ENCODE measurements at regions not wholly inside any gene's neighbourhood (a gene's known extent, or its start where the extent isn't known, plus 50 kb on each side); places are given as distances from the start of the nearest gene placed in this dataset.

DNA sequence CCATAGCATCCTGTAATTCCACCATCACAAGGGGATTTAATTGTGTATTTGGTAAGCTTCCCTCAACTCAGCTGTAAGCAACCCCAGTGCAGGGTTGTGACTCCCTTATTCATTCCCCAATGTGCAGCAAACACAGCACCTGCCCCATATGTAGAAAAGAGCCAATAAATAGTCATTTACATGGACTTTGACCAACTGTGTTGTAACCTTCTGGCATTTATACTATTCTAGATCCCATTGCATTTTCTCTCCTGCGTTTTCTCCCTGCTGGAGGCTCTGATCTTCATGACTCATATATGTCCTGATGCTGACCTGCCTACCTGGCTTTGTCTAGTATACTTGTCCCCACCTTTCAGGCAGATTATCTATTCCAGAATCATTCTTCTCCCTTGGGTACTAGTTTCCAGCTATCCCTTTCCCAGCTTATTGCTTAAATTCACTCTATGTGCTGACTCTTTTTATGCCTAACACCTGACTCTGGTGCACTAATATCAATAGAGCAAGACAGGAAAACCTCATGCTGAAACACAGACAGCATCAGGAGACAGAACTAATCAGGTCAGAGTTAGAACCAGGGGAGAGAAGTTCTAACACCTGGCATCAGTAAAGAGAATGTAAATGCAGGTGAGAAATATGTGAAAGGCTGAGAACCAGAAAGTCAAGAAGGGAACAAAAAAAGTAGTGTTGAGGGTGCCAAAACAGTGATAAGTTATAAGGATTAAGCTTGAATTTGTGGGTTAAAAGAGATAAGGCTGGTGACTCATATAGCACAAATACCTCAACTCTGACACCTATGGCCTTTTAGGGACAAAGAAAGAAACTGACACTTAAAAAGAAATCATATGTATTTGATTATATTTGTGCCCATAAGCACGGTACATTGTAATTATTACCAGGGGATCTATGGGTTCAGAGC is 402.7 kb downstream of the IPMK start:
- no peak for DNase-seq

DNA sequence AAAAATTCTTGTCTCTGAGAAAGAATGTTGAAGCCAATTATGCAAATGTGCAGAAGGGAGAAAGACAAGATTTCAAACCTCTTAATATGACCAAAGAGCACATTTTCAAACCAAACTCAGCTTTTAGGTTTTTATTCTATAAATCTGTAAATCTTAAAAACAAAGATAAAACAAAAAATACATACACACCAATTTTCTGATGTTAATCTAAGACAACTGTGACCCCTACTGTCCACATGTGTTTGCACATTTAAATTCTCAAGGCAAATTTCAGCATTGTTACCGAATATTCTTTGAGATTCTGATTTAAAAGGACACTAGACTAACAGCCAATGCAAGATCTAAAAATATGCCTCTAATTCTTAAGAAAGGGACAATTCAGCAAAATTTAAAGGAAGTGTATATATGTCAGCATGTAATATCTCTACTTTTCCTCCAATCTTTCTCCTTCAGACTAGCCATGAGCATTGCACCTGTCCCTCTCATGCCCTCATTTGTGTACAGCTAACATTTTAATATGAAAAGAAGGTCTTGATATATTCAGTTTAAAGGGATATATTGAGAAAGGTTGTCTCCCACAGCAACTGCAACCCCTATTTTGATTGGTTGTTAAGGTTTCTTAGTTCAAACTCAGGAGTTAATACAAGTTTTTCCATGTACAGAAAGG is 417.9 kb downstream of the IPMK start:
- DNase-seq = no peak

DNA sequence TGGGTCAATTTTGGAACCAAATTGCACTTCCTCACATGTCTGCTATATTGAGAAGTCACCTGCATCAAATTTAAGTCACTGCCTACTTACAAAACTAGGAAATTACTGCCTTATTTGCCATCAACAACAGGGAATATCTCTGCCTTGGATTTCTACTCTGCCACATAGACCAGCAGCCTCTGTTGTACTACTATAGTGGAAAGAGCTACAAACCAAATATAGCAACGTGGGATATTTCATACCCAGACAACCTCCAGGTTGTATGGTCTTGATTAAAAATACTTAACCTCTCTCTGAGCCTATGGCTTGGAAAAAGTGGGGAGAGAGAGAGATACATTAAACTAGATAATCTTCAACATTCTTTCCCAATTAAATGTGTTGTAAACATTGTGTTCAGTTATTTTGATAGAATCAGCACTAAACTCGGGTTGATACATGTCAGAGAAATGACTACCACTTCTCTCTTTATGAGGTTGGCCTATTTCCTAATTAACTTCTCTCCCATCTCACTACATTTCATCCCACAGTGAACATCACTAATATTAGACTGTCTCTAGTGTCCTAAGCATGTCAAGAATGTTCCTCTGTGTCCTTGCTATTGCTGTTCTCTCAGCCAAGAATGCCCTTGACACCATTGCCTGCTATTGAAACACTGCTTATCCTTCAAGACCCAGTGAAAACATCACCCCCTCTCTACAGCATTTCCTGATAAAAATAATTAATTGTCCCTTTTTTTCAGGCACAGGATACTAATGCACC is 421.2 kb downstream of the IPMK start:
- no peak for DNase-seq

DNA sequence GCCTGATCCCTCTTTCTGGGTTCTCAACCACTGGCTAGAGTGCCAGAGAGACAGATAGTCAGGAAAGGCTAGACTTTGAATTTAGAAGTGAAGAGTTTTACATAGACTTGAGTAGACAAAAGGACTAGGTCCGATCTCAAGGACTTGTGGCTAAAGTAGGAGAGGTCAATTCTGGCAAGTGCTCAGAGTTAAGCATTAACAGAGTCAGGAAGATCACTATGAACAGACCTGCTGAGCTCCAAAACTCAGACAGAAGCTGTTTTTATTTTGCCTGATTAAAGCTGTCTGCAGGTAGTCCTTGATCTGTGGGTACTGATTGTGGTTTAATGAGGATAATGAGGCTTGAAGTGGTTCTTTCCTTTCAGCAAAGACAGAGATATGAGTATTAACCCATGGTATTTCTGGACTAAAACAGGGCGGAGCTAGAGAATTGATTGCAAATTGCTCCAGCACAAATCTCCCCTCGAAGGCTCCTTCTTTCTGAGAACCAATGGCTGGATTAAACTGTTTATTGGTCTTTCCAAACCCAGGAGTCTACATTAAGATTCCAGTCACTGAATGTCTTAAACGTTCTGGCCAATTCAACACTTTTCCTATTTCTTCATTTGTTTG is 423.2 kb downstream of the IPMK start:
- DNase-seq = no peak

DNA sequence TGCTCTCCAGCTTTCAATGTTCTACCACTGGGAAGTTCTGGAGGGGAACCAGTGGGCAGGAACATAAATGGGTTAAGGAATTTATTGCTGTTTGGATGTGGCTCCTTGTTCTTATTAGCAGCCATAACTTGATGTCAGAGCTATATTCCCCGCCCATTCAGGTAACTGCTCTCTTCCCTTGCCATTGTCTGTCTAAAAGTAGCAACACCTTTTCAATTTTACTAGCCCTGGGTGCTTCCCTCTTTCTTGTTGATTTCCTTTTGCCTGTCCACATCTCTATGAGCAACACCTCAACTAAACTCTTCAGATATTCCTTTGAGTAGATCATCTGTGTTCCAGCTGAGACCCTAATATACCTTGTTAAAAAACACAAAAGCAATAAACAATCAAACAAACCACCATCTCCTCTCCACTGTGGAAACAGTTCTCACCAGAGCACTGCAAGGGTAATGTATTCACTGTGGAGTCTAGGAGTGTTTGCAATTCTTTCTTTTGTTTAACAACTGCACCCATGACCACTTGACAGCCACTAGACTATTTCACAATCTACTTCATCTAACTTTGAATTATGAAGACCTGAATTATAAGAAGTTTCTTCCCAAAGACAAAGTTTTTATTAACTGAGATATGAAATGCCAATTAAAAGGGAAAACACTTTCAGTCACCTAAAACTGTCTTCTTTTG is 436.7 kb downstream of the IPMK start:
- DNase-seq = no peak

DNA sequence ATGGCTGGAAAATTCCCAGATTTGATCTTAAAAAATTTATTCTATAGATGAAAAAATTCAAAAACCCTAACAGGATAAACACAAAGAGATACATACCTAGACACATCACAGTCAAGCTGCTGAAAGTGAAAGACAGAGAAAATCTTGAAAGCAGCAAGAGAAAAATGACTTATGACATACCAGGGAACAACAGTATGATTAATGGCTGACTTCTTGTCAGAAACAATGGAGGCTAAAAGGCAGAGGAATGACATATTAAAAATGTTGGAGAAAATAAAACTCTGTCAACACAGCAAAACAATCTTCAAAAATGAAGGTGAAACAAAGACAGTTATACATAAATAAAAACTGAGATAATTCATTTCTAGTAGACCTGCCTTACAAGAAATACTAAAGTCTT is 442.7 kb downstream of the IPMK start:
- DNase-seq = no peak

DNA sequence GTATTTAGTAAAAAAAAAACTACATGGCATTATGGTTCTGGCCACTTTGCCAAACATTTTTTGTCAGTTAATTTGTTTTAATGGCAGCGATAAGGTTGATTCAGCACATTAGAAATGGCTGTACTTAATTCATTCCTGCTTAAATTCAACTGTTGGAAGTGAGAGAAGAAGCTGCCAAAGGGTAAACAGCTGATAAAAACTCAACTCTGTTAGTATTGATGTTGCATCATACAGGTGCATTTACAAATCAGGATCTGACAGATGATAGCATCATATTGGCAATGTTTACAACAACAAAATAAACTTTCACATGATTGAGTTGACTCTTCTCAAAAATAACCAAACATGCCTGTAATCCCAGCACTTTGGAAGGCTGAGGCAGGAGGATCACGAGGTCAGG is 444.3 kb downstream of the IPMK start:
- no peak for DNase-seq

DNA sequence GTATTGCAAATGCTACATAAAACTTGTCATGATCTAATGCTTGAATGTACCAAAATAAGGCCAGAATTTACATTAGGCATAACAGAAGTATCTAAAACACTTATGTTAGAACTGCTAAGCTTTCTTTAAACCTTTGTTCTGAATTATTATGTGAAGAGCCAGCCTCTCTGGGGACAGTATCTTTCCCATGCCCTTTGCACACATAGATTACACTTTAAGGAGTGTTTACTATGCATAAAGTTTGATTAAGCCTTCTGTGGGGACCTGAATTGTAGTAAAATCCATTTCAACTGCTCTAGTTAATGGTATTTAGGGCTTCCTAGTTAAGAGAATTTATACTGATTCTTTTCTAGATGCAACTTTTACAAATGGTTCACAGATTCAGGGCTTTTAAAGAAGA is 444.7 kb downstream of the IPMK start:
- no peak for DNase-seq

DNA sequence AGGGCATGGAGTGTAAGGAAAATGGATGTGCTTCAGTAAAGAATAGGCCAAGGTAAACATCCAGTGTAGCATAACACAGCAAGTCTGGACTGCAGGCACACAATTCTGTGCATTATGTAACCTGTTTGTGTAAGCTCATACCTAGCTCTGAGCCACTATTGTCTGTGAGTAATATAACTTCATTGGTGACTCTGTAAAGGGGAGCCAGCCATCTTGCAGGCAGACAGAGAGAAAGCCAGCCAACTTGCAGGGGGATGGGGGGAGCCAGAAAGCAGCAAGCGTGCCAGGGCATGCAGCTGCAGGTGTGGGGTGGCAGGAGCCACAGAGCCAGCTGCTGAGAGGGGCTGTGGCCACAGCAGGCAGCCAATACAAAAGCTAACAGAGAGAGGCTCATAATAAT is 449.2 kb downstream of the IPMK start:
- DNase-seq = no peak

DNA sequence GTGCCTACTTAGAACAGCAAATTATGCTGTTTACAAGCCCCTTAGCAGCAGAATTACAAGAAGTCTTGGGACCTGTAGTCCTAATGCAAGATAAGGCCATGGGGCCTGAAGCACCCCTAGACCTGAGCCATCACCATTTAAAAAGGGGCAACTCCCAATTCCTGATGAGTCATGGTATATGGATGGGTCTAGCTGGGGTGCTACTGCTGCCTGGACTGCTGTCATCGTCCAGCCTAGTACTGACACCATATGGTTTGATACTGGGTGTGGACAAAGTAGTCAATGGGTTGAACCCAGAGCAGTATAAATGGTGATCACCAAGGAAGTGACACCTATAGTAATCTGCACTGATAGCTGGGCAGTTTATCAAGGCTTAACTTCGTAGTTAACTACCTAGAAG is 450.0 kb downstream of the IPMK start:
- no peak for DNase-seq

DNA sequence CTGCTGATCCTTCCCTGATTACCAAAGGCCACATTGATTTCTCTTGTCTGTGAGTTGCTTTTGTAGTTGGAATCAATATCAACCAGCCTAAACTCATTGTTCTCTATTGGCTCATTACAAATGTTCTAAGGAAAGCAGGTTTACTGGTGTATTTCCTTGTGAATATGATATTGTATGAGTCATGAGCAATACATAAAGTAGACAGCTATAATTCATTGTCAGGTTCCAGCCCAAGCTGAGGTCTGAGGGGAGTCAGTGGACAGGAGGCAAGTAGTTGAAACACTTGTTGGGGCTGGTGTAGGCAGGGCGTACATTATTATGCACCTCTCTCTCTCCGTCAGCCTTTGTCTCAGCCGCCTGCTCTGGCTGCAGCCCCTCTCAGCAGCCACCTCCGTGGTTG is 451.7 kb downstream of the IPMK start:
- DNase-seq = no peak

DNA sequence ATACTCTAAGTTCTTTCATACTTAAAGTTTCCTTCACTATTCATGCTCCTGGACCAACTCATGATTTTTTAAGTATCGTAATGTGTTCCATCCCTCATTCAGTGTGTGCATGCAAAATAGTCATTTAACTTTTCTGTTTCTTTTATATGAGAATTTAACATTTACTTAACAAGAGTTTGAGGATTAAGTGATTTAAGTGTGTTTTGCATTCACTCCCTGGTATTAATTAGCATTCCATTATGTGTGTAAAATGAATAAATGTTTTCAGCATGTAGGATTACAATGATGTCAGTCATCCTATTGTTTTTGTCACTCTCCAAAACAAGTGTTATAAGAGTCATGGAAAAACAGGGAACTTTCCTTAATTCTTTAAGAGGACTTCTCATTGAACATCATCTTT is 457.7 kb downstream of the IPMK start:
- no peak for DNase-seq

DNA sequence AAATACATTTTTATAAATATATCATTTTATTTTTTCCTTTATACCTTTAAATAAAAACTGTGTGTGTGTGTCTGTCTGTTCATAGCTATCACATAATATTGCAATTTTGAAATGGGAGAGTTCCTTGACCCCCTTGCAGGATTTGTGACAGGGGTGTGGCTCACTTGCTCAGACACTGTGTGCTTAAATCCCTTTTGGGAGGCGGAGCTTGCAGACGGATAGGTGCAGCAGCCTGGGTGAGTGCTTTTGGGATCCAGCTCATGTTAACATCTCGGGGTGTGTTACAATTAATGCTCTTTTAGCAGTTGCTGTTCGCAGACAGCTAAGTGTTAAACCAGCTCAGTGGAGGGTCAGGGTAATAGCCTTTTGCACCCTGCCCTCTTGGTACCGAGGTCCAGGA is 459.8 kb downstream of the IPMK start:
- no peak for DNase-seq

DNA sequence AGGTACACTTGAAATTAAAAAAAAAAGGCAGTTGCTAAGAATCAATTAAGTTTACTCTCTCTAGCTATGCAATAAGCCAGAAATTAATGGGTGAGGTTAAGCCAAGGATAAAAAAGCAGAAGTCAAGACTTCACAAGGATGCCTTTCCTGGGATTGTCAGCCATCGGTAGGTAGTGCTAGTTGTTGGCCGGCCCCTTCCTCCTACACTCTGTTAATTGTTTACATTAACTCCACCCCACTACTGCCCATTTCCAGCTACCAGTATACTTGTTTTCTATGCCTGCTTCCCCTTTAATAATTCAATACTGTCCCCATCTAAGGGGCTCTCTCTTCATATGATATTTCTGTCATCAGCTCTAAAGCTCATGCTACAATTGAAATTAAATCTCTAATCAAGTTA is 461.0 kb downstream of the IPMK start:
- DNase-seq = no peak

DNA sequence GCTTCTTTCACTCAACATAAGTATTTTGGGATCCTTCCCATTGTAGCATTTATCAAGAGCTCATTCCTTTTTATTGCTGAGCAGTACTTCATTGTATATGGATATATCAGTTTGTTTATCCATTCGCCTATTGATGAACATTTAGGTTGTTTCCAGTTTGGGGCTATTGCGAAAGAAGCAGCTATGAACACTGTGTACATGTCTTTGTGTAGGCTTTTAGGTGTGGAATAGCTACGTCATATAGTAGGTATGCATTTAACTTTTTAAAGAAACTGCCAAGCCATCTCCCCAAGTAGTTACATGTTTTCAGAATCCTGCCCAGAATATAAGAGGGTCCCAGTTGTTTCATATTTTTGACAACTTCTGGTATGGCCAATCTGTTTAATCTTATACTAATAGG is 468.1 kb downstream of the IPMK start:
- no peak for DNase-seq

DNA sequence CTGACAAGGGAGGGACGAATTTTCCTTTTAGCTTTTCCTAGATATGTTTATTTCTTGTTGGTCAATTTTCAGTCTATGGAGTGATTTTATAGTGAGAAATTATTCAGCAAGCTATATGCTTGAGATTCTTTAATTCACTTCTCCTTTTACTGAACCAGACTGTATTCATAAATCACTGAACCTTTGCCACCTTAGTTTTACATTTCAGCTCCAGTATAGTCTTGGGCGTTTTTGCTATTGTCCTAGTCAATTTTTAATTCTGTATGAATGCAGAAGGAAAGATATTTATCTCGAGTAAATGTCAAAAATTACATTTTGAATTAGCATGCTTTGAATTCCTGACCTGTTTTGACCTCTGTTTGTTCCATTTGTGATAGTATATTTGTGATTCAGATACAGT is 468.9 kb downstream of the IPMK start:
- no peak for DNase-seq

DNA sequence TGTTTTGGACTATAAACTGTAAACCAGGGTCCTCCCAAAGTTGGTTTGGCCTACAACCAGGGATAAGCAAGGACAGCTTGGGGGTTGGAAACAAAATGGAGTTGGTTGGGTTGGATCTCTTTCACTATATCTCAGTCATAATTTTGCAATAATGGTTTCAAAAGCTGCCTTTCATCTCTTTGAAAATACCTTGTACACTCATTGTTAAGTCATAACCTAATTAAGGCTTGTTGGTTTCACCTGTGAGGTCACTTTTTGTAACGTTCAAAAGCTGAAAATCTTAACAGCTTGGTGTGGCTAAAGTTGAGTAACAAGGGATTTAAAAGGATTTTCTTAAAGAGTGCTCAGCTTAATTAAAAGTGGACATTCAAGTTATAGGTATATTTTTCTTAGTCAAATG is 476.1 kb downstream of the IPMK start:
- no peak for DNase-seq

DNA sequence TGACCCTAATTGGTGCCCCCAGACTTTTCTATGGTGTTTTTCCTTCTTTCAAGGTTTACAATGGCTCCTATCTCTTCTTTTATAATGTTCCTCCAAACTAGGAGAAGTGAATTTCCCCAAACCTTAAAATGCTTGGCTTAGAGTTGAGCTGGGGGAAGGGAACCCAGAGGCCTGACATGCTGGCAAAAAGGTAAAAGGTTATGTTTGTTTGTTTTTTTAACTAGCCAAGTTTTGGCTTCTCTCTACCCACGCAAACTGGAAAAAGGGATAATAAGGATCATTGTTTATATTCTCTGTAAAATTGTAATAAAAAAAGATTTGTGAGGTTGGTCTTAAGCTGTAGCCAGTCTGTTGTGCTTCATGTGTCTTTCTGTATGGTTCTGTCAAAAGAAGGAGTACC is 477.0 kb downstream of the IPMK start:
- no peak for DNase-seq

DNA sequence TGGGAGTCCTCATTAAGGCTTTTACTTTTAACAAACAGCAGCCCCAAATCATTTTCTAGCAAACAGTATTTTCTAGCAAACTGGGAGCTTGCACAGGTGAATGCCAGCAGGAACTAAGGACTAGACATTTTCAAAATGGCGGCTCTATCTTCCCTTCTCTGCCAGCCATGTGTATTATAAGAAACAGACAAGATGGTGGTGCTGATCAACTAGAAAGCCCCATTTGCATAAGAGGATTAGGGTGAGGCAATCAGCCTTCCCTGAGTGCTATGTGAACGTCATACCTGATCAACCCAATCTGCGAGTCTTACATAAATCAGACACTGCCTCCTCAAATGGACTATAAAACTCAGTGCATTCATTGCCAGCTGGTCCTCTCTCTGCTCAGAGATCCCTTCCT is 479.6 kb downstream of the IPMK start:
- no peak for DNase-seq

DNA sequence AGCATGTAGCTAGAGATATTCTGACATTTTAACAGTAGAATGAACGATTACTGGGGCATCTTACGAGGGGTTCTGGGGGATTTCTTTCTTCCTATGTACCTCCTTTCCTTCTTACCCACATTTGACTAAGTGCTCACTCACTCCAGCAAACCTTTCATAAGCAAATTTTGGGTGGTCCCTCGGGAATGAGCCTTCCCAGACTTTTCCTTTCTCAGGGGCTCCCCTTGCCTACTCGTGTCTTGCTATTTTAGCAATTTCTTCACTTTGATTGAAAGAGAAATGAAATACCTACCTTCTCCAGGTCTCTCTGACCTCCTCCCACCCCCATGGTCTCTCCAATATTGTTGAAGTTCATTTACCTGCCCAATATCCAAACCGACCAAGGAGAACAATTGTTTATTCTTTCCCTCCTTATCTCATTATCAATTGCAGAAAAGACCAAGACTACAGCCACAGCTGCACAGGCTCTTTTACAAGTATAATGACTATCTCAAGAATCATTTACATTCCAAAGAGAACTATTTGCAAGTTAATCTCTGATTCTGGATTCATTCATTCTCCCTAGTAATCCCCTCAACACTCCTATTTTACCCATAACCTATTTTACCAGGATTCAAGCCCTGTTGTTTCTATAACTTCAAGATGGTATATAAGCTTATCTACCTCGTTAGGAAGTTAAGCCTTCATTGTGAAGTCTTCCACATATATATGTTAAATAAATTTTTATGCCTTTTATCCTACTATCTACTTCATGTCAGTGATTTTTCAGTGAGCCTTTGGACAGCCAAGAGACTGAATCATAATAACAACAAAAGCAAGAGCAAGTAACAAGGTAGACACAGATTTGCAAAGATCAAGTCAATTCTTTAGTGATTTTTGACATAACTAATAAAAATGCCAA is 480.6 kb downstream of the IPMK start:
- DNase-seq = no peak

DNA sequence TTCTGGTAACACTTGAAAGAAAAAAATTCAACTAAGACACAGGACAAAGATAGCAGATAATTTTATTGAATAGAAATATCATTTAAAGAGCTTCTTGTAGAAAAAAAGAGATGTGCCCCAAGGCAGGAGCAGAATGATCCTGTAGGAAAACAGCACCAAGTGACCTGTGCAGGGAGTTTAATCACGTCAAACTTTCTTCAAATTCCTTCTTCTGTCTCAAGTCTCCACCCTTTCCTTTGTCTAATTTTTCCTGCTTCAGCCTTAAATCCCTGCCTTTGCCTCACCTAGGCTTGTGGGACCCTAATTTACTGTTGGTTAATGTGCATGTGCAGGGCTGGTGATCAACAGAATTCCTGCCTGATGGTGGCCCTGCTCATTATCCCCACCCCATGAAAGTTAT is 481.4 kb downstream of the IPMK start:
- DNase-seq = no peak

DNA sequence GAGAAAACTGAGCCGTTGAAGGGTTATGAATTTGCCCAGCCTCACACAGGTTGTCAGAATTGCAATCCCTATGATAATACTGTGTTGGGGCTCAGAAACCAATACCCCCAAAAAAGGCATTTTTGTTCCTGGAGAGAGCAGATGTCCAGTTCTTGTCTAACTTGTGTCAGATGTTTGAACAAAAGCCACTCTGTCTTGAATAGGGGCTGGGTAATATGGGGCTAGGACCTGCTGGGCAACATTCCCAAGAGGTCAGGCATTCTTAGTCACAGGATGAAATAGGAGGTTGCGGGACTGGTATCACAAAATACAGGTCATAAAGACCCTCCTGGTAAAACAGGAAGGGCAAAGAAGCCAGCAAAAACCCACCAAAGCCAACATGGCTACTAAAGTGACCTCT is 482.1 kb downstream of the IPMK start:
- no peak for DNase-seq

Measured in effector CD4-positive, alpha-beta T cell (primary cell).